ENCODE measurements at regions not wholly inside any gene's neighbourhood (a gene's known extent, or its start where the extent isn't known, plus 50 kb on each side); places are given as distances from the start of the nearest gene placed in this dataset.

- TF ChIP-seq, protein P1, sequence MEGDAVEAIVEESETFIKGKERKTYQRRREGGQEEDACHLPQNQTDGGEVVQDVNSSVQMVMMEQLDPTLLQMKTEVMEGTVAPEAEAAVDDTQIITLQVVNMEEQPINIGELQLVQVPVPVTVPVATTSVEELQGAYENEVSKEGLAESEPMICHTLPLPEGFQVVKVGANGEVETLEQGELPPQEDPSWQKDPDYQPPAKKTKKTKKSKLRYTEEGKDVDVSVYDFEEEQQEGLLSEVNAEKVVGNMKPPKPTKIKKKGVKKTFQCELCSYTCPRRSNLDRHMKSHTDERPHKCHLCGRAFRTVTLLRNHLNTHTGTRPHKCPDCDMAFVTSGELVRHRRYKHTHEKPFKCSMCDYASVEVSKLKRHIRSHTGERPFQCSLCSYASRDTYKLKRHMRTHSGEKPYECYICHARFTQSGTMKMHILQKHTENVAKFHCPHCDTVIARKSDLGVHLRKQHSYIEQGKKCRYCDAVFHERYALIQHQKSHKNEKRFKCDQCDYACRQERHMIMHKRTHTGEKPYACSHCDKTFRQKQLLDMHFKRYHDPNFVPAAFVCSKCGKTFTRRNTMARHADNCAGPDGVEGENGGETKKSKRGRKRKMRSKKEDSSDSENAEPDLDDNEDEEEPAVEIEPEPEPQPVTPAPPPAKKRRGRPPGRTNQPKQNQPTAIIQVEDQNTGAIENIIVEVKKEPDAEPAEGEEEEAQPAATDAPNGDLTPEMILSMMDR (IDR thresholded peaks at IDR 0.05), result no peak
- H3K9me3 Mint-ChIP-seq, result peaks cover 2 to 5% of the 10 kb centered on the region in 2 donors
- H3K4me1 Mint-ChIP-seq, result no peaks in the 10 kb centered on the region
- 83% methylated on average over 4 of the region's 5 CpGs for WGBS (ENCODE audit: insufficient coverage)
- no peaks in the 10 kb centered on the region for H3K36me3 ChIP-seq (ENCODE audit: control insufficient read depth, insufficient read depth, low read length)
- H3K9me3 ChIP-seq (ENCODE audit: control insufficient read depth, insufficient read depth, low read length), result peaks cover 6% of the 10 kb centered on the region
- H3K27ac ChIP-seq (ENCODE audit: low read length), result no peak overlapping the region
- no peaks in the 10 kb centered on the region for H3K4me1 ChIP-seq (ENCODE audit: control insufficient read depth, insufficient read depth, low read length)
- DNase-seq (no peak), ATAC-seq (no peak)
- H3K4me3 Mint-ChIP-seq, result no peak overlapping the region
- no peak overlapping the region for H3K27ac Mint-ChIP-seq
- H3K36me3 Mint-ChIP-seq, result no peaks in the 10 kb centered on the region
- intact Hi-C loops (cut with micrococcal nuclease), result no loop called here
- no peak overlapping the region for H3K4me3 ChIP-seq (ENCODE audit: low read length)
- H3K27me3 Mint-ChIP-seq (ENCODE audit: low read depth in 2 of 2), result no peaks in the 10 kb centered on the region
- H3K27me3 ChIP-seq (ENCODE audit: control insufficient read depth, insufficient read depth, low read length), result no peaks in the 10 kb centered on the region
Observed at GRCh38 chr4:173713026-173713425, 183.0 kb upstream of the HAND2 start.

- no CpG with 5 or more reads among the region's 2 CpGs for WGBS (ENCODE audit: insufficient coverage)
- H3K27ac ChIP-seq (ENCODE audit: low read length), result no peak overlapping the region
- H3K9me3 ChIP-seq (ENCODE audit: control insufficient read depth, insufficient read depth, low read length), result no peaks in the 10 kb centered on the region
- H3K36me3 ChIP-seq (ENCODE audit: control insufficient read depth, insufficient read depth, low read length), result no peaks in the 10 kb centered on the region
- TF ChIP-seq, protein P1 (IDR thresholded peaks at IDR 0.05), result no peak
- ATAC-seq (no peak), DNase-seq (no peak)
- no peaks in the 10 kb centered on the region for H3K4me1 ChIP-seq (ENCODE audit: control insufficient read depth, insufficient read depth, low read length)
- no peaks in the 10 kb centered on the region for H3K27me3 ChIP-seq (ENCODE audit: control insufficient read depth, insufficient read depth, low read length)
- H3K4me1 Mint-ChIP-seq, result no peaks in the 10 kb centered on the region
- no peak overlapping the region for H3K4me3 ChIP-seq (ENCODE audit: low read length)
- no peak overlapping the region for H3K27ac Mint-ChIP-seq
- no peak overlapping the region for H3K4me3 Mint-ChIP-seq
- no peaks in the 10 kb centered on the region for H3K27me3 Mint-ChIP-seq (ENCODE audit: low read depth in 2 of 2)
- intact Hi-C loops (cut with micrococcal nuclease), result no loop called here
- H3K9me3 Mint-ChIP-seq, result peaks cover 5% of the 10 kb centered on the region in 2 donors
- H3K36me3 Mint-ChIP-seq, result no peaks in the 10 kb centered on the region
Observed at GRCh38 chr4:173707658-173708419, 177.8 kb upstream of the HAND2 start.

DNA sequence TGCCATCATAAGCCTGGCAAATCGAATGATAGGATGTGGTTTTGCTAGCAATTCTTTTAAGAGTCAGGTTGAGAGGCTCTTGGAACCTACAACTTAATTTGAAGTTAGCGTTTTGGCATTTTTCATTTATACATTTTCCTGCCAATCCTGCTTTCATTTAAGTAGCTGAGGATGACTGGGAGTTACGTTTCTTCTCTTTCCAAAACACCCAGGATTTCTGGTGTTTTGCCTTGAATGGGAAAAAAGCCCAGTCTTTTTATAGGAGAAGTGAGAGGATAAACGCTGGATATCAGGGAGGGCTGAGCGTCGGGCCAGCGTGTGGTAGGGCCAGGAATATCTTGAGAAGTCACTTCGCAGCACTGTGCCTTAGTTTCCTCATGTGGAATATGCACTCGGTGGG is 174.2 kb upstream of the HAND2 start:
- 85% methylated on average over 7 of the region's 9 CpGs for WGBS (ENCODE audit: insufficient coverage)
- no peaks in the 10 kb centered on the region for H3K27me3 Mint-ChIP-seq (ENCODE audit: low read depth in 2 of 2)
- Histone ChIP-seq H3K36me3 (ENCODE audit: control insufficient read depth, insufficient read depth, low read length) (no peaks in the 10 kb centered on the region), H3K4me1 (ENCODE audit: control insufficient read depth, insufficient read depth, low read length) (no peaks in the 10 kb centered on the region), H3K4me3 (ENCODE audit: low read length) (no peak overlapping the region), H3K9me3 (ENCODE audit: control insufficient read depth, insufficient read depth, low read length) (no peaks in the 10 kb centered on the region), H3K27ac (ENCODE audit: low read length) (no peak overlapping the region), H3K27me3 (ENCODE audit: control insufficient read depth, insufficient read depth, low read length) (no peaks in the 10 kb centered on the region)
- ATAC-seq (no peak), DNase-seq (no peak)
- peaks cover 5% of the 10 kb centered on the region in 2 donors for H3K9me3 Mint-ChIP-seq
- intact Hi-C loops (cut with micrococcal nuclease), result no loop called here
- no peak overlapping the region for H3K27ac Mint-ChIP-seq
- H3K36me3 Mint-ChIP-seq, result no peaks in the 10 kb centered on the region
- H3K4me1 Mint-ChIP-seq, result no peaks in the 10 kb centered on the region
- TF ChIP-seq, protein P1 (IDR thresholded peaks at IDR 0.05), result no peak
- H3K4me3 Mint-ChIP-seq, result no peak overlapping the region

DNA sequence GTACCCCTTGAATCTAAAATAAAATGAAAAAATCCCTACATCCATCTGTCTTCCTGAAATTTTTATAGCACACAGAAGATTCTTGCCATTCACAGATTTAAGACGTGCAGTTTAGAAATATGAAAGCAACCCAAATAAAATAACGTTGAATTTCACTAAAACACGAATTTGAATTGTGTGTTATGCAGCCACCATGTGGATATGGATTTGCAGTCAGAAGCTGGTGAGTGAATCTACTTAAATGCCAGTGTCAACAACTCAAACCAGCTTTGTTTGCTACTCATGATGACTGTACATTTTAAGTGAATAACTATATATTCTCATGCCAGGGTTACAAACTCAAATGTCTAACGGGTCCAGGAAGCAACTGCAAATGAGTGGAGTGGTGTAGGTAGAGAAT is 173.0 kb upstream of the HAND2 start:
- no peaks in the 10 kb centered on the region for H3K27me3 ChIP-seq (ENCODE audit: control insufficient read depth, insufficient read depth, low read length)
- intact Hi-C loops (cut with micrococcal nuclease), result no loop called here
- TF ChIP-seq, protein P1 (IDR thresholded peaks at IDR 0.05), result no peak
- no peaks in the 10 kb centered on the region for H3K36me3 ChIP-seq (ENCODE audit: control insufficient read depth, insufficient read depth, low read length)
- WGBS (ENCODE audit: insufficient coverage), result 82% methylated on average over 4 of the region's 4 CpGs
- no peaks in the 10 kb centered on the region for H3K27me3 Mint-ChIP-seq (ENCODE audit: low read depth in 2 of 2)
- H3K36me3 Mint-ChIP-seq, result no peaks in the 10 kb centered on the region
- H3K4me3 ChIP-seq (ENCODE audit: low read length), result no peak overlapping the region
- H3K9me3 ChIP-seq (ENCODE audit: control insufficient read depth, insufficient read depth, low read length), result no peaks in the 10 kb centered on the region
- H3K4me1 Mint-ChIP-seq, result no peaks in the 10 kb centered on the region
- peaks cover 3% of the 10 kb centered on the region in 2 donors for H3K9me3 Mint-ChIP-seq
- H3K27ac Mint-ChIP-seq, result no peak overlapping the region
- H3K27ac ChIP-seq (ENCODE audit: low read length), result no peak overlapping the region
- no peak for ATAC-seq
- no peak overlapping the region for H3K4me3 Mint-ChIP-seq
- no peaks in the 10 kb centered on the region for H3K4me1 ChIP-seq (ENCODE audit: control insufficient read depth, insufficient read depth, low read length)
- DNase-seq, result no peak
